ENCODE measurements at regions not wholly inside any gene's neighbourhood (a gene's known extent, or its start where the extent isn't known, plus 50 kb on each side); places are given as distances from the start of the nearest gene placed in this dataset.
"Not testable (repeated sequence)": the region's sequence is repeated elsewhere in the genome, so short reads cannot be mapped to it uniquely, and the experiment has no call there.

DNA sequence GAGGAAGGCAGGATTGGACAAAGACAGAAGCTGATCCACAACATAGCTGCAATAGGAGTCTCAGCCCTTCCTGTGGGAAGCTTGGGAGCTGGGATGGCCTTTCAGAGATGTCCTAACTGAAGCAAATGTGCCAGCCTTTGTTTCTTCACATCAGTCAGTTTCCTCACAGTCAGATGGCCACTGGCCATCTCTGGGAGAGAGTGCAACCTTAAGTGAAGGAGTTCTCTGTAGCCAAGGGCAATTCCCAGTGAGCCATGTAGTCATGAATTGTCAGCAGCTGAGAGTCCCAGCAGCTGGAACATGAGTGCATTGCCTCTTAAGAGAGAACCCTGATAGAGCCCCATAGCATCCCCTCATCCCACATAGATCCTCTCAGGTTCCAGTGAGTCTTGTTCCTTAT, 89.1 kb upstream of the LIFR start:
- DNase-seq: no peak

DNA sequence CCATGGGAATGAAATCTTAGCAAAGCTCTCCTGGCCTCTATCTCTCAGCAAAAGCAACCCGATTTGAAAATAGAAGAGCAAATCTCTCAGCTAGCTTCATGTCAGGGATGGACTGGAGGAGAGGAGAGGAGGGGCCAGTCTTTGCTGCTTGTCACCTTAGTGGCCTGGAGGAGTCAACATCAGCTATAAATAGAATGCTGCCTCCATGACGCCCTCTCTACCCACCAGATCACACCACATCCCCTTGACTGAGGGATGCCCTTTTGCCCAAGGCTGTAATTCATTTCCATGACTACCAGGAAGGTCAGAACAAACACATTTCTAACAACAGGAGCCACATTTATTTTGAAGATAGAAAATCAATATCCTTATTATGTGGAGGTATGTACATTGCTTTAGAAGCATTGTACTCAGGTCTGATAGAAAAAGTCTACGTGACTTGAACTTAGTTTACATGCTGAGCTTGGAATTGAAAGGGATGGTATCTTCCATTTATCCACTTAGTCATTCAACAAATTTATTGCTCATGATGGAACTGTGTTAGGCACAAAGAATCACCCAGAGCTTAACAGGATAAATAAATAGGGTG, 92.4 kb upstream of the LIFR start:
- DNase-seq: no peak

DNA sequence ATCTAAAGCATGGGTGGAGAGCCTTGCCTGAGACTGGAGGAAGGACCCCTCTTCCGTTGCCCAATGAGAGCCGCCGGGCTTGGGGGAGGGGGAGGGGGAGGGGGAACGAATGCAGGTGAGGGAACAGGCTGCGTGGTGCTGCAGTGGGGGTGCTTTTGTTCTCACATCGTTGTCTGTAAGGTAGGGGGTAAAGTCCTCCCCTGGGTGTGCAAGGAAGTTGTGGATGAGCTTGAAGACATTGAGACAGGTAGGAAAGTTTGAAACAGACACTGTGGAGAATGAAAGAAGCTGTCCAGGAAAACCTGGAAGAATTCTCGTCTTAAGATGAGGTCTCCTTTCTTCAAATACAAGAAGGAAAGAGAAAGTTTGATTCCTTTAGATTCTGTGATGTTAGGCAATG, 94.1 kb upstream of the LIFR start:
- DNase-seq: no peak

DNA sequence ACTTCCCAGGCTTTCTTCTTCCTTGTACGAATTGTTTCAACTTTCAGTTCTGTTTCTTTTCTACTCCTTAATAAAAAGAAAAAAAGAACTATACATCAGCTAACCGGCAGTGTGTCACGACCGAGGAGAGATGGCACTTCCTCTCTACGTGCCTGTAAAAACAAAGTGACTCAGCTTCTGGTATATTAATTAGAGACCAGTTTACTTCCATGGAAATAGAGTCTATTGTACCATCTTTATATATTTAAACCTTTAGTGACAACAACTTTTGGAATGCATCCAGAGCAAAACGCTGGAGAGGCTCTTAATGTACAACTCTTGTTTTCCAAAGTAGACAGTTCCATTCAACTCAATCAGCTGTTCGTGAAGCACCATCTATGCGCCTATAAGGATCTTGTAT, 94.5 kb upstream of the LIFR start:
- no peak for DNase-seq

DNA sequence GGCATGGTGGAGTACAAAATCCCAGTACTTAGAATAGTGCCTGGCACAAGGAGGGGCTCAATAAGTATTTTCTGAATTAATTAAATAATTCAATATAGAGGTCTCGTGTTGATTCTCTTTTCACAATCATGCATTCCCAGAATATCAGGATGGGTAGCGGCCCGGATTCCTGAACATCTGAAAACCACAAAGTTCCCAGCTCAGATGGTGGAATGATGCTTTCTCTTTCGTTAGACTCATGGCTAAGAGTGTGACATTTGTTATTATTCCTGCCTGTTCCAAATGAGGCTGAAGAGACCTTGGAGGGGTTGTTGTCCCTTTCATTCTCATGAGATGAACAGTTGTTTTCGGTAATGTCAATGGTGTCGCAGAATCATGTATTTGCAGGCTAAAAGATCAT, 95.4 kb upstream of the LIFR start:
- DNase-seq: no peak

DNA sequence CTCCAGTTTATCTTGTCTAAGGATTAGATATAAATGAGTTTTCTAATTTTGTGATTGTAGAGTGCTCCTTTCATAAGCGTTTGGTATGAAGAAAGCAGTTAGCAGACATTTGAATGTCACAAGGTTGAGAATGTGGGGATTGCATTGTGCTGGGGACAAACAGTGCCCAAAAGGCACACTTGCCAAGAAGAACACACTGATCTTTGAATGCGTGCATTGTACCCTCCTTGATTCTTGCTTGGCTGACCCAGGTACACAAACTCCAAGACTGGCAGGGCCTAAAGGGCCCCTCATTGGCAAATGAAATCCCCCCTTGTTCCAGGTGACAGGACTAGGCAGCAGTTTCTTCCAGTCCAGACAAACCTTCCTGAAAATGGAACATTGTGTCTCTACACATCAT, 96.9 kb upstream of the LIFR start:
- no peak for DNase-seq

DNA sequence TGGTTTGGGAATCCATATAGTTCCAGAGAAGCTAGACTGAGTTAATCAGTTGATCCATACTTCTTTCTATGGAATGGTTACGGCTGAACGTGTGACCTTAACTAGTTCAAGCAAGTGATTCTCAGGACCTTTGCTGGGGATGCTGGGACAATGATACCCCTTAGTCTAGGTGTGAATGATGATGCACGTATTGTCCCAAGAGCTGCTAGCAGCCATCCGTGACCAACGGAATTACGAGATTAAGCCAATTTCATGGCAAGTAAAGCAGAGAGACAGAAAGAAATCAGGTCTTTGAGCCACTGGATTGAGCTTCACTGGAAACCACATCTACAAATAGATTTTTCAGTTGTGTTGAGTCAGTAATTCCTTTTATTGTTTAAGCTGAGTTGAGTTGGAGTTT, 99.2 kb upstream of the LIFR start:
- no peak for DNase-seq

DNA sequence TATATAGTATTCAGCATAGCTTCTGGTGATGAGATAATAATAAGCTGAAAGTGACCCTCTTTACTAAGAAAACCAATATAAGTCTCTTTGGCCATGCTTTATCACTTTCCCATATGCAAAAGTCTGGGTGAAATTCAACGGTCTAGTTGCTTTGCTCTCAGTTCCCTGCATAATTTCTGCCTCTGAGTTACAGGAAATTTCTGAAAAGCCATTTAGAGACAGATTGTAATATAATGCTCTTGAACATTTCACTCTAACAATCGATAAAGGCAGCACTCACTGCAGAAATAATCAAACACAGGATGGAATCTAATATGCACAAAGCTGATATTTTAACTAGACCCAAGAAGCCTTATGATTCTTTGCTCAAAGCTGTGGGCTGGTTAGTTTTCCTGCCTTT, 100.1 kb upstream of the LIFR start:
- DNase-seq: no peak

DNA sequence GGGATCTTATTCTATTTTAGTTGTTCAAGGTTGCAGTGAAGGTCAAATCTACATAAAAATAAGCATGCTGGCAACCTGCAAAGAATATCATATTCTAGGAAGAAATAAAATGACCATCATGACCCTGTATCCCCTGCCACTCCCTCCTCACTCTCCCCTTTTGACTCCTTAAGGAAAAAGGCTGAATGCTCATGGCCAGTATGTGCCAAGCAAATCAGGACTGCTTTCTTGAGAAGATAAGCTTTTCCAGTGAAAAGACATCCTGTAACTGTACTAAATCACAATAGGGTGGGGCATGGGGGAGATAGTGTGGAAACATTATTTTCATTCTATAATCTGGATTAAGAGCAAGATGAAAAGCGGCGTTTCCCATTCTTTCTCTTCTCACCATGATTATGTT, 100.6 kb upstream of the LIFR start:
- DNase-seq: no peak

DNA sequence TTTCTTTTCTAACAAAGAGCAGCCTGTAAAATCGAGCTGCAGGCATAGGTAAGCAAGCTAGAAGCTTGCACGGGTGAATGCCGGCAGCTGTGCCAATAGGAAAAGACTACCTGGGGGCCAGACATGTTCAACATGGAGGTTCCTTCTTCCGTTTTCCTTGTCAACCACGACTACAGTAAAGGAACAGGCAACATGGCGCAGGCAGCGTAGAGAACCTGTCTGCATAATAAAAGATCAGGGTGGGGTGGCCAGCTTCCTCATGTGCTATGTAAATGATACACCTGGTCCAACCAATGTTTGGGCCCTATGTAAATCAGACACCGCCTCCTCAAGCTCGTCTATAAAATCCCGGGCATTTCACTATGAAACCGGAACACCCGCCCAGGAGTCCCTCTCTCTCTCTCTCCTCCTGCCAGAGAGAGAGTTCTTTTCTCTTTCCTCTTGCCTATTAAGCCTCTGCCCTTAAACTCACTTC, 103.8 kb upstream of the LIFR start:
- DNase-seq: no peak

DNA sequence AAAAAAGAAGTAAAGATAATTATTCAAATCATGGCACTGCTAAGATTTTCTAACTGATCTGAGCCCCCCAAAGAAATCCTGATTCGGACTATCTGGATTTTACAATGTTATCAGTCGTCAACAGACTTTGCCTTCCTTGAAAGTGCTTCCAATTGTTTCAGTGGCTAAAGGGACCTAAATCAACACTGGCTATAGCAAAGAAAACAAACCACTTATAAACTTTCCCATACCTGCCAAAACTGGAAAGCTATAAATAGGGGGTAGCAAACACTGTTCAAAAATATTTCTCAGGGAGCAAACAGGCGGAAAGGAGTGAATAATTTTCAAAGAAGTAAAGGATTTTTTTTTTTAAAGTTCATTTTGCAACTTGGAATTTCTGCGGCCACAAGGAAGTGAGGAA, 105.6 kb upstream of the LIFR start:
- no peak for DNase-seq

DNA sequence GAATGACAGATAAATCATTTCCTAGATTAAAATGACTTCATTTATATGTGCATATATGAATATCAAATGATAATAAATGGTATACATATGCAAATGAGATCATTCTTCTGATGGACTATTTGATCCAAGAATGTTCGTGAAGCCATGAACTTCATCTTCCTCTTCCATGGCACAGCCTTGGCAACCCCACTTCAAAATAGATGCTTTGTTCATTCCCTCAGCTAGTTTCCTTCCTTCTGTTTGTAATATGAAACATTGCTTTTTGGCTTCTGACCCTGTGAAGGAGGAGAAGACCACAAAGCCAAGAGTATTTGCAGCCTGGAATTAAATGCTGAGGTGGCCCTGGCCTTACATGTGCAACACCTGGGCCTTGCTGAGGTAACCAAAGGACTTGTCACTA, 106.8 kb upstream of the LIFR start:
- no peak for DNase-seq

DNA sequence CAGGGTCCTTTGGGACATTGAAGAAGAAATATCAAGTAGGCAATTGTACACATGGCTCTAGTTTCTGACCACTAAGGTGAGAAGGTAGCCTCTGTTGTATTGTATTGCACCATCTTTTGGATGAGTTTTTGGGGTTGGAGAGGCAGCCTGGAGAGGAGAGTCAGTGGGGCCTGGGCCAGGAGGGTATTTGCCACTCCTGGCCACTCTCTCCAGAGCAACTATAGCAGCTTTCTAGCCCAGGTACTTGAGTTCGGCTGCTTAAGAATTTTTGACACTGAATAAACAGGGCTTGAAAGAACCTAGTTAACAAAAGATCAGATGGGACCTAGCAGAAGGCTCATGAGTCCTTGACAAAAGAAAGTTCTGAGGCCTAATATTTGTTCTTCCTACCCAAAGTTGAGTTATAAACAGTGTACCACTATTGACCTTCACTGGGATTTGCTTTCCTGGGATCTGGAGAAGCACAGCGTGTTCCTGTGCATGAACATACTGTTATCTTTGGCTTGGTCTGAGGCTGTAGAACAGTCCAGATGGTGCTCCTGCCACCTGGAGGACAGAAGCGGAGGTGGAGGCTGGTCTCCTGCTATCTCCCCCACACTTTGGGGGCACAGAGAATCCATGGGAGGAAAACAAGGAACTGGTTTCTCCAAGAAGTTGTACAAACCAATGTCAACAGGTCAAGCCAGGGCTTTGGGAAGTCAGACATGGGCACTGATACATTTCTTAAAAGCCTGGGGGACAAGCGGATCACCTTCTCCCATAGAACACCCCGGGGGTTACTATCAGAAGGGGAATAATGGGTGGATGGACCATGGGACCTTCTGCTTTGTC, 110.4 kb upstream of the LIFR start:
- DNase-seq: peak; percentile 20

DNA sequence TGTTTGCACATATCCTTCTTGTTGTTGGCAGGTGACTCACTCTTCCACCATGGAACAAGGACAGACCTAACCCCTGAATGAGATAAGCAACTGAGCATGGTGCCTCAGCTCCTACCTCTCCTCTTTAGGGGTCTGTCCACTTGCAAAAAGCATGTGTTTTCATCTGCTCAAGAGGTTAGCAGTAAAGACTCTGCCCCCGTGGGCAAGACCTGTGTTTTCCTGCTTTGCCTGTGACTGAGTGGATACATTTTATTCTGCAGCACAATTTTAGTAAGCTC, 111.0 kb upstream of the LIFR start:
- DNase-seq: no peak

DNA sequence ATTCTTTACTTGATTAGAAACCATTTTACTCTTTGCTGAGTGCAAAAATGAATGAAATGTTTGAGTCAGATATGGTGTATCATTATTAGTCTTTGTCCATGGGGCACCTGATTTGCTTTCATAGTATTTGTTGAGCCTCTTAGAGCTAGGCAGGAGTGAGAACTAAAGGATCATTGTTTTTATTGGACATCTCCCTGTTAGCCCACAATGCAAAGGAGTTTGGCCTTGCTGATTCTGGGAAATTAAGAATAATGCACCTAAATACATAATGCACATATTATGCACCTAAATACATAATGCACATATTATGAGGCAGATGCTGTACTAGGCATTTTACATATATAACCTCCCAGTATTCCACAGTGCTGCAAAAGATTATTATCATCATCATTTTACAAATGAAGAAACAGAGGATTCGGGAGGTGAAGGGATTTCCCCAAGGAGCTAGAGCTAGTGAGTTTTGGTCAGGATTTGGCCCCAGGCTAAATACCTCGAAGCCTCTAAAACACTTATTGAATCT, 113.0 kb upstream of the LIFR start:
- no peak for DNase-seq

DNA sequence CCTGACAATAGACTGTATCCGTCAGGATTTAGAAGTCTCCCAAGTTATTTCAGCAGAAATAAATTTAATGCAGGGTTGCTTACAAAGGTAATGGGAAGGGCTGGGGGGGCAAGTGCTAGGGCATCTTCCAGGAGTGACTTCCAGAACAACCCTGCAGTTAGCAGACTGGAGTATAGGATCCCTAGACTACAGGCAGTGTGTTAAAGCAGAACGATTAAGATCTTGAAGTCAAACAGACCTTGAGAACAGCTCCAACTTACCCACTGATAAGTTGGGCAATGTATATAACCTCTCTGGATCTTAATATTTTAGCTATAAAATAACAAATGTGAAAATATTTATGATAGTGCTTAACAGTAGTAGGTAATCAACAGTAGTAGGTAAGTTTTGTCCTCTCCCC, 113.6 kb upstream of the LIFR start:
- no peak for DNase-seq

DNA sequence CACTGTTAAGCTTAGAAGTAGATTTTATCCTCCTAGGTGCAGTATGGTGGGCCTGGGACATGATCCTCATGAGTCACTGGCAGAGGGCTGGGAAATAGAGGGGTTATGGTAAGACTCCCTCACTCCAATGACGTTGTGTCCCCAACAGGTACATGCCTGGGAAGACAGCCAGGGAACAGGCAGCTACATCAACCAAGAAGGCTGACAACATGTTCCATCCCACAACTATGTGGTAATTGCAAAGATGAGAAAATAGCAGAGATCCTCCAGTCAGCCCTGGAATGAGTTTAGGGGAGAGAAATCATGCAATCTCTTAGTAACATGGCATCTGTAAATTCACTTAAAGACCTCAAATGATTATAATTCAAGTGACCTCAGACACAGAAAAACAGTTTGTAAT, 114.4 kb upstream of the LIFR start:
- no peak for DNase-seq

DNA sequence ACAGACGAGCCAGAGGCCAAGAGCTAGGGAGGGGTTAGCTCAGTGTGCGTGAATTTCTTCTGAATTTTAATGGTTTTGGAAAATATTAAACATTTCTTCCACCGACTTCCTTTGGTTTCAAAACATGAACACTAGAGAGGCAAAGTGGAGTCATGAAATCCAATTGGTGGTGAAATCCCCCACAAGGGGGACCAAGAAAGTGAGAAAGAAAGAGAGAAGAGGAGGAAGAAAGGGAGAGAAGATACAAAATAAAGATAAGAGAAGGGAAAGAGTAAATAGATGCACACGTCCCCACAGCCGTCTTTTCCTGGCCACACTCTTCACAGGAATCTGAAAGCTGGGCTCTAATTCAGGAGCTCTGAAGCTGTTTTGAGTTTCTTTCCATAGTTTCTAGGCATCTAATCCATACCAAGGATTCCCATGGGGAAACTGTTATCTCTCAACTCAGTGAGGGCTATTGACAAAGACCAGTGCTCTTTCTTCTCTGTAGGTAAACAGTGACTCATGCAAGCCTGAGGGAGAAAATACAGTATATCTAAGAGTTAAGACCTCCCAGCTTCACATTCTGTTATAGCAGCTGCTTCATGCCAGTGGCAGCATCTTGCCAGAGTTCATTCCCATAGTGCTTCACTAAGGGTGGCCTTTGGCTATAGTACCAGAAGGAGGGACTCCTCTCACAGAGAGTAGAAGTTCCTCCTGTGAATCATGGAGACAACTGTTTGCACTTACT, 115.8 kb upstream of the LIFR start:
- DNase-seq: peak; percentile 11

DNA sequence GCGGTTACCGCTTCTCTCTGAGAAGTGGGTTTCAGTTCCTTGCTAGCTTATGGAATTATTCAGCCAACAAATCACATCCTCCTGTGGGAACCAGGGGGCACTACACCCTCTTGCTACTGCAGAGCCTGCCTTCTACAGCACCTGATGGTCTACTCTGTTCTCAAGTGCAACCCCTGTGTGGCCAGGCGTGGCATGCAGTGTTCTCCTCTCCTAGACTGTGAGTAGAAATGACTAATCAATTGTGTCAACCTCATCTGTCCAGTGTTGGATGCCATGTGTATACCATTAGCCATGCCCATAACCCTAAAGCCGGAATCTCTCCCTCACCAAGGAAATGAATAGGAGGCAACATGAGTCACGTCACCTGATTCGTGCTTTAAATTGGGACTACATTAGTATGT, 117.2 kb upstream of the LIFR start:
- DNase-seq: peak; percentile 48

DNA sequence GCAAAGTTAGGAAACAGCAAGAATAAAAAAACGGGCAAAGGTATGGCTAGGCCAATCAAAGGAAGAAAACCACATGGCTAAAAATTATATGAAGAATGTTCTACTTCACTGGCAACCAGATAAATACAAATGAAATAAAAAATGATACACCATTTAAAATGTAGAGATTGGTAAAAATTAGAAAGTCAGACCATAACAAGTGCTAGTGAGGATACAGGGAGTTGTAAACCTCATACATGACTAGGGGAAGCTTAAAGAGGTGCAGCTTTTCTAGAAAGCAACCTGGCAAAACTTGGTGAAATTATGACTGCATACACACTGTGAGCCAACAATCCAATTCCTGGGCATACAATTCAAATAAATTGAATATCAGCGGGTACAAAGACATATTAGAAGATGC, 119.0 kb upstream of the LIFR start:
- no peak for DNase-seq

DNA sequence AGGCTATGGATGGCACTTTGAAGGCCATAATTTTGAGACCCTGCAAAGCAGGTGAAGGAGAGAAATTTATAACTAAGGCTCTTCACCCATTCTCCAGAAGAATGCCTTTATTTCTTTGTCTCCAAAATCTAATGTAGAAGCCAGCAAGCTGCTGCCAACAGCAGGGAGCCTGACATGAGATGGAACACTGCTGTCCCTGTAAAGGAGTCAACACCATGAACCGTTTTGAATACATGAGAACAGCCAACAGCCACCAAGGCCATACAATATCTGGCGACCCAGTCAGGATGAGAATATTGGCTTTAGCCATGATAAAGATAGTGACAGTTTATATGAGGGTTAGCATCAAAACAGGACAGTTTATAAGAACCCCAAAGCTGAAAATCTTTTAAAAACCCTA, 121.2 kb upstream of the LIFR start:
- DNase-seq: no peak

DNA sequence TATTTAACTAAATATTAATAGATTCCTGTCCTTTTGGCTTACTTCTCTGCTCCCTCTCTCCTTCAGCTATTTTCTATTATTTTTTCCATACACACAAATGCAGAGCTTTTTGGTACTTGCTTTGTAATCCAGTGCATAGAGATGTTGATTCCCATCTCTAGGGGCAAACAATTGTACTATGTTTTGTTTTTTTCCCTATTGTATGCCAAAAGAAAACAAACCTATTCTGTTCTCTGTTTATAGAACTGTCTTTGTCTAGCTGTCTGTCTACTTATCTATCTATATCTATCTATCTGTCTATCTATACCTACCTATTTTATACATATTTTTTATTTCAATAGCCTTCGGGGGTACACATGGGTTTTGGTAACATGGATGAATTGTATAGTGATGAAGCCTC, 121.6 kb upstream of the LIFR start:
- DNase-seq: no peak

DNA sequence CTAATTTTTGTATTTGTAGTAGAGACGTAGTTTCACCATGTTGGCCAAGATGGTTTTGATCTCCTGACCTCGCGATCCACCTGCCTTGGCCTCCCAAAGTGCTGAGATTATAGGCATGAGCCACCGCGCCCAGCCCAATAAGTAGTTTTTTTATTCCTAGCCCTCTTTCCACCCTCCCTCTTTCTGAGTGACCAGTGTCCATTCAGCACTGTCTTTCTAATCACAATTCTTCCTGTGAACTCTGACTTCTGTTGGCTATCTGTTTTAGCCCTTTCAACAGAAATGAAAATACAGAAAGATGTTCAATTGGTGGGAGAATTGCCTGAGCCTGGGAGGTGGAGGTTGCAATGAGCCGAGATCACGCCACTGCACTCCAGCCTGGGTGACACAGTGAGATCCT, 122.3 kb upstream of the LIFR start:
- not testable (repeated sequence) for DNase-seq

Measured in HCEC 1CT (cell line).